Neural crest cell (in vitro differentiated cells): ENCODE measurements at regions not wholly inside any gene's neighbourhood (a gene's known extent, or its start where the extent isn't known, plus 50 kb on each side); places are given as distances from the start of the nearest gene placed in this dataset.

Source experiments
- DNase-seq: peaks from one replicate; pipeline ENCODE4 v3.0.0; 2021; ENCODE audit warnings: low read depth, mixed read lengths, low spot score
- H3K27ac Mint-ChIP-seq: one replicate; pipeline ENCODE4 v1.8.0; 2021; ENCODE audit warnings: mild to moderate bottlenecking, mixed read lengths; ENCODE audit not compliant: unreplicated experiment
- H3K27me3 Mint-ChIP-seq: 2 replicates; pipeline ENCODE4 v1.8.0; 2021; ENCODE audit warnings: low read depth, mild to moderate bottlenecking, mixed read lengths
- H3K36me3 Mint-ChIP-seq: 2 replicates; pipeline ENCODE4 v1.8.0; 2021; ENCODE audit warnings: low read depth, mild to moderate bottlenecking, mixed read lengths
- H3K4me1 Mint-ChIP-seq: 2 replicates; pipeline ENCODE4 v1.8.0; 2021; ENCODE audit warnings: mixed read lengths
- H3K4me3 Mint-ChIP-seq: one replicate; pipeline ENCODE4 v1.8.0; 2021; ENCODE audit warnings: mild to moderate bottlenecking, mixed read lengths
- H3K9me3 Mint-ChIP-seq: 2 replicates; pipeline ENCODE4 v1.8.0; 2021; ENCODE audit warnings: mixed read lengths
- CTCF ChIP-seq: fragments of 200-600 bp; sonication (generic); conservative IDR thresholded peaks from 2 replicates; pipeline ENCODE4 v1.5.0; 2021; ENCODE audit warnings: antibody characterized with exemption, mild to moderate bottlenecking

- no peak for TF ChIP-seq CTCF
- H3K36me3 Mint-ChIP-seq, result no peaks in the 10 kb centered on the region
- no peak overlapping the region for H3K27ac Mint-ChIP-seq
- no peaks in the 10 kb centered on the region for H3K9me3 Mint-ChIP-seq
- DNase-seq, result no peak
- H3K4me3 Mint-ChIP-seq, result no peak overlapping the region
- no peaks in the 10 kb centered on the region for H3K27me3 Mint-ChIP-seq
- H3K4me1 Mint-ChIP-seq, result no peaks in the 10 kb centered on the region
These were observed 721.0 kb downstream of the BCL11B start for GRCh38 chr14:98551028-98551427.

- no peak overlapping the region for H3K27ac Mint-ChIP-seq
- DNase-seq, result no peak
- no peak for TF ChIP-seq CTCF
- H3K4me3 Mint-ChIP-seq, result no peak overlapping the region
- H3K9me3 Mint-ChIP-seq, result peaks cover 6% of the 10 kb centered on the region
- H3K36me3 Mint-ChIP-seq, result peaks cover 3% of the 10 kb centered on the region
- no peaks in the 10 kb centered on the region for H3K27me3 Mint-ChIP-seq
- H3K4me1 Mint-ChIP-seq, result no peaks in the 10 kb centered on the region
These were observed 716.6 kb downstream of the BCL11B start for GRCh38 chr14:98555440-98555839.

GRCh38 chr14:98564006-98564405 is 708.0 kb downstream of the BCL11B start:
- Mint-ChIP-seq H3K9me3 (peaks cover 4% of the 10 kb centered on the region), H3K36me3 (peaks cover 3% of the 10 kb centered on the region), H3K4me3 (no peak overlapping the region), H3K27ac (no peak overlapping the region), H3K27me3 (peaks cover 10% of the 10 kb centered on the region), H3K4me1 (peaks cover 22% of the 10 kb centered on the region)
- DNase-seq, result no peak
- TF ChIP-seq CTCF, result no peak

GRCh38 chr14:98564541-98564940 is 707.5 kb downstream of the BCL11B start:
- Mint-ChIP-seq H3K27me3 (peaks cover 10% of the 10 kb centered on the region), H3K27ac (no peak overlapping the region), H3K9me3 (peaks cover 2% of the 10 kb centered on the region), H3K4me1 (peaks cover 22% of the 10 kb centered on the region), H3K36me3 (peaks cover 3% of the 10 kb centered on the region), H3K4me3 (no peak overlapping the region)
- no peak for TF ChIP-seq CTCF
- no peak for DNase-seq

GRCh38 chr14:98571104-98571503 is 700.9 kb downstream of the BCL11B start:
- TF ChIP-seq CTCF, result no peak
- Mint-ChIP-seq H3K4me1 (no peaks in the 10 kb centered on the region), H3K9me3 (peaks cover 7% of the 10 kb centered on the region)

GRCh38 chr14:98573082-98573481 is 698.9 kb downstream of the BCL11B start:
- Mint-ChIP-seq H3K9me3 (peaks cover 7% of the 10 kb centered on the region), H3K4me3 (no peak overlapping the region), H3K36me3 (peaks cover 9% of the 10 kb centered on the region), H3K27me3 (peaks cover 4% of the 10 kb centered on the region), H3K27ac (no peak overlapping the region), H3K4me1 (no peaks in the 10 kb centered on the region)
- no peak for DNase-seq
- TF ChIP-seq CTCF, result no peak

More at GRCh38 chr14:98571104-98571503, 700.9 kb downstream of the BCL11B start:
- DNase-seq, result no peak
- no peak overlapping the region for H3K27ac Mint-ChIP-seq
- H3K4me3 Mint-ChIP-seq, result no peak overlapping the region
- H3K36me3 Mint-ChIP-seq, result peaks cover 9% of the 10 kb centered on the region
- H3K27me3 Mint-ChIP-seq, result peaks cover 8% of the 10 kb centered on the region
